GM20000 (cell line): ENCODE measurements at regions not wholly inside any gene's neighbourhood (a gene's known extent, or its start where the extent isn't known, plus 50 kb on each side); places are given as distances from the start of the nearest gene placed in this dataset.

ENCODE experiments used
- DNase-seq: peaks from one replicate; pipeline ENCODE4 v3.0.0; 2012; ENCODE audit warnings: low spot score
- CTCF ChIP-seq: IDR thresholded peaks from 2 replicates; pipeline ENCODE4 v1.5.1; 2012; ENCODE audit warnings: mild to moderate bottlenecking, control low read depth; ENCODE audit errors: extremely low read depth, missing control alignments

GRCh38 chr2:176471949-176472348 lies 202.7 kb downstream of the MTX2 start:
- no peak for DNase-seq
- no peak for TF ChIP-seq CTCF

- TF ChIP-seq CTCF, result no peak
- peak; percentile 45 for DNase-seq
These were observed 203.9 kb downstream of the MTX2 start for GRCh38 chr2:176473177-176473576.

GRCh38 chr2:176473851-176474250 lies 204.6 kb downstream of the MTX2 start:
- DNase-seq, result no peak
- TF ChIP-seq CTCF, result no peak

GRCh38 chr2:176477336-176477735 lies 208.1 kb downstream of the MTX2 start:
- no peak for DNase-seq
- TF ChIP-seq CTCF, result no peak

- no peak for TF ChIP-seq CTCF
- no peak for DNase-seq
These were observed 210.7 kb downstream of the MTX2 start for GRCh38 chr2:176479961-176480360.

GRCh38 chr2:176482107-176482506 lies 212.9 kb downstream of the MTX2 start:
- DNase-seq, result no peak
- TF ChIP-seq CTCF, result no peak

GRCh38 chr2:176483476-176483875 lies 214.2 kb downstream of the MTX2 start:
- TF ChIP-seq CTCF, result no peak
- no peak for DNase-seq
